Stimulated activated CD8-positive, alpha-beta memory T cell treated with anti-CD3 and anti-CD28 coated beads, Interleukin-15, amount 100 ng/mL, for 48 hours (primary cell): ENCODE measurements at regions not wholly inside any gene's neighbourhood (a gene's known extent, or its start where the extent isn't known, plus 50 kb on each side); places are given as distances from the start of the nearest gene placed in this dataset.
"Not testable (repeated sequence)": the region's sequence is repeated elsewhere in the genome, so short reads cannot be mapped to it uniquely, and the experiment has no call there.

Source experiments
- DNase-seq, 2 donors: peaks; one replicate each; pipeline ENCODE4 v3.0.0-alpha.2; 2020; ENCODE audit warnings: low read depth in 2 of 2

DNA sequence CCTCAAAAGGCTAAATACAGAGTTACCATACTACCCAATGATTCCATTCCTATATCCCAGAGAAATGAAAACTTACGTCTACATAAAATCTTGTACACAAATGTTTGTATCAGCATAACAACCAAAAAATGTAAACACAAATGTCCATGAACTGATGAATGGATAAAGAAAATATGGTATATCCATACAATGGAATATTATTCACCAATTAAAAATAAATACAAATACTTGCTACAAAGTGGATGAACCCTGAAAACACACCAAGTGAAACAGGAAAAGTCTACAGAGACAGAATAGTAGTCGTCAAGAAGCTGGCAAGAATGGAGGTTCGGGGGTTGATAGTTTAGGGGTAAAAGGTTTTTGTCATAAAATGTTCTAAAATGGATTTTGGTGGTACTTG lies 54.0 kb upstream of the ANKRD28 start:
- no peak for DNase-seq

- peak; percentile 41 for DNase-seq
Observed at GRCh38 chr3:15858547-15859506, 61.0 kb upstream of the ANKRD28 start.

DNA sequence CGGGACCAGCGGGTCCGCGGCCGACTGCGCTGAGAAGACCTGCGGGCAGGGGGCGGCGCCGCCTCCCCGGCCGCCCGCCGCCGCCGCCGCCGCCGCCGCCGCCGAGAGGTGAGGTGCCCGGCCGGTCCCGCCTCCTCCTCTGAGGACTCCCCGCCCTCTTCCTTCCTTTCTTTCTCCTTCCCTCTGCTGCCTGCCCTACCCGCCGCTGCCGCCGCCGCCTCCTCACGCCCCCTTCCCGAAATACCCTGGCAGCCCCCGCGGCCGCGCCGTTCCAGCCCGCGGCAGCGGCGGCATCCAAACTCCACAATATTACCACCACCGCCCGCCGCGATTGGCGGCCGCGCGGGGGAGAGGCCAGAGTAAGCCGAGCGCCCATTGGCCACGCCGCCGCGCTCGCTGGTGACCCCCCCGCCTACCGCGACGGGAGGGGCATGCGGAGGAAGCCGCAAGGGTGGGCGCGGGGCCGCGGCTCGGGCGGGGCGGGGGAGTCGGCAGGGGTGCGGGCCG lies 61.8 kb upstream of the ANKRD28 start:
- DNase-seq: peak; percentile 71 to 73

DNA sequence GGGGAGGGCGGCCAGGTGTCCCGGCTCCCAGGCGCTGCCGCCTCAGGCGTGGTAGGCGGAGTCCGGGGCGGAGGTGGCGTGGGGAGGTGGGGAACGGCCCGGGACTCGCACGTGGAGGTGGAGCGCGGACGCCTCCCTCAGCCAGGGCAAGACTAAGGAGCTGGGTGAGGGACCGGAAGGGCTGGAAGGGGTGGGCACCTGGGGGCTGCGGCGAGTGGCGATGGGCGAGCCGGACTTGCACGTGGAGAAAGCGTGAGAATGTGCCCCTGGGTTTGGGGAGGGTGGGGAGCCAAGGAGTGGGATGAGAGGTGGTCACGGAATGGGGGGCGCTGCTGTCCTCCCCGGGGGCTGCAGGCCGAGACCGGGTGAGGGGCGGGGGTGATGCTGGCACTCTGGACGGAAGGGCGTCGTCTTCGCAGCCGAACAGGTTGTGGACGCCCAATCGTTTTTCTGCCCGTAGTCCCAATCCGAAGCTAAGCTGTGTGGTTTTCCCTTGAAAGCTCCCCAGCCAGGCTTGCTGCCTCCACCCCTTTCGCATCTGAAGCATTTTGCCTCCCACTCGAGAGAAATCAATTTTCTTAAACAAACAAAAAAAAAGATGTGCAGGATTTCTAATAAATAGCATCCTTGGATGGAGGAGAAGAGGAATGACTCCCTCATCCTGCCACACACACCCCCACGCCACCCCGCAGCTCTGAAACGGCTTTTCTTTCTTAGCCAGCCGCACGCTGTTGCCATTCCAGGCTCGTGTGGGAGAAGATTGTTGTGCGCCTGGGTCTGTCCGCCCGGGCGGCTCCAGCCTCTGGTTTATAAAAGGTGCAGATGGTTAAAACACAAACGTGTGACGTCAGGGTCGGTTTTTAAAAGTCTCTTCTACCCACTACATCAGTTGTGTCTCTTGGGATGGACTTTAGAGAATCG lies 62.5 kb upstream of the ANKRD28 start:
- DNase-seq: no peak

- DNase-seq: no peak
Observed at GRCh38 chr3:15861163-15861562, 63.4 kb upstream of the ANKRD28 start.

DNA sequence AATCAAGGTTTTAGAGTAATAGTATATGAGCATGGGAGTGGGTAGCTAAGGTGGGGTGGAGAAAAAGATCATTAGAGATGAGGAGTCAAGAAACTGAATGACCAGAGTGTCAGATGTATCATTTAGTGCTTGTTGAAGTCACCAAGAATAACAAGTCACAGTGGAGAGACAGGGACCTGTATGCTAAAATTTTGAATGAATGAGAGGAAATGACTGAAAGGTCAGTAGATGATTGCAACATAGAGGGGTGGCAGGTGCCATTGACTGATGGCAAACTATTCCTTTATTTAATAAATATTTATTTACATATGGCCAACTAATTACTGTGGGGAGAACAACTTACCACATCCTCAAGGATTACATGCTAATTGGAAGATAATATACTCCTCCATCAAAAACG lies 75.0 kb upstream of the ANKRD28 start:
- no peak for DNase-seq

- DNase-seq: no peak
Observed at GRCh38 chr3:15873415-15873814, 75.6 kb upstream of the ANKRD28 start.

DNA sequence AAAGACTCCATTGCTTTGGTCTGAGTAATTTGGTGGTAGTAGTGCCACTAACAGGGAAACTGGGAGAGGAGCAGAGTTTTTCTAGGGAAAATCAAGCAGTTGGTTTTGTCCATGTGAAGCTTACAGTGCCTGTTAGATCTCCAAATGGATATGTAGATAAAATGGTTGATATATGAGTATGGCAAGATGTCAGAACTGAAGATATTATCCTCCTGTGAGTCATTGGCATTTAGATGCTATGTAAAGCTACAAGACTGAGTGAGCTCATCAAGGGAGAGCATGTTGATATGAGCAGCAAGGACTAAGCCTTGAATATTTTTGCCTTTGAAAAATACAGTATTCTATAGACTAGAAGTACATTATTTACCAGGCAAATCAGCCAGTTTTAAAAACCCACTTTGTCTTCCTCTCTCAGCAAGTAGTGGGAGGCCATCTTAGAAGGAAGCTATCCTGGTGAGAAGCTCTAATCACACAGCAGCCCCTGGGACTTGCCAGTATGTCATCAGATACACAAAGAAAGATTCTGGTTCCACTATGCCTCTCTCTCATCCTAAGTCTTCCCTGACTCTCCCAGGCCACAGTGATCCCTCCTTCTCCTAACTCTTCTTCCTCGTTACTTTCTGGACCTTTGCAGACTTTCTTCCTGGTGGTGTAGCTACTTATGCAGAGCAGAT lies 77.4 kb upstream of the ANKRD28 start:
- DNase-seq: no peak

DNA sequence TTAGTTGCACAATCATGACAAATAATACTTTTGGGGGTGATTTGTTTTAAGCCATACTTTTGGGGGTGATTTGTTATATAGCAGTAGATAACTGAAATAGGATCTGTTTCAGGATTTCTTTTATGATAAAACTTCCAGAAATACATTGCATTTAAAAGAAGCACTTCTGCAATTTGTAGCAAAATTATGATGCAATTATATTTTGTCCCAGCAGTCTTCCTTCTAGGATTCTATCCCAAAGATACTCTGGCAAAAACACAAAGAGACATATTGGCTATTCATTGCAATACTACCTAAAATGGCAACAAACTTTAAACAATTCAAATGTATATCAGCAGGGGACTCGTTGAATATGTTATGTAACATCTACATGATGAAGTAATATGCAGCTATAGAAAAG lies 78.9 kb upstream of the ANKRD28 start:
- DNase-seq: no peak

GRCh38 chr3:15877813-15878212 lies 80.0 kb upstream of the ANKRD28 start:
- DNase-seq: no peak

GRCh38 chr3:15879787-15880186 lies 82.0 kb upstream of the ANKRD28 start:
- DNase-seq: not testable (repeated sequence)

DNA sequence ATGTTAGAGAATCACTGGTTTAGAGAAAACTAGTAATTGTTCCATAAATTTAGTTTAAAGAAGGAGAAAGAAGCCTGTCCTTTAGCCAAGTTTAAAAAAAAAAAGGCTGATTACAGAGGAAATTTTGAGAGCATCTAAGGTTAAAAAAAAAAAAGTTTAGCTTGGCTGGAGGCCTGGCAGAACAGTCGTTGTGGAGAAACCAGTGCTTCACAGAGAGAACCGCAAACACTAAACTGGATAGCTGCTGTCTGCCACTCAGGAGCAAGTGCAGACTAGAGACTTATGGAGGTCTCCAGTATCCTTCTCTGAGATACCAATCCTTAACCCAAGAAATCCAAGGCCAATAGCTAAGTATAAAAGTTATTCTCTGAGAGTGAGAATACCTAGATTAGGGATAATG lies 84.8 kb upstream of the ANKRD28 start:
- no peak for DNase-seq

DNA sequence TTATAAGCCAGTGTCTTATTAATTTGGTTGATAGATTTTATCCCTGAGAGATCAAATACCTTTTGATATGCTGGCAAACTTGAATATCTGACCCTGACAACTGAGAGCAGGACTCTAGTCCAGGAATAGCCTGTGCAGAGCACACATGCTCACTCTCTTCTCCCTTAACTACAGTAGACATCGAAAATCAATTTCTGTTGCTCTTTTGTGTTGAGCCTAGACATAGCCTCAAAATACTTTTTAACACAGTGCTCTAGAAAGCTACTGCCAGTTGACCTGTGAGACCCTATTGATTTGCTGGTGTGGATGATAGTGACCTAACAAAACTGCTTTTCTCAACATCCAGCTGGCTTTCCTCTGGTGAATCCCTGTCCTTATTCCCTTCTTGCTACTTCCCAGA lies 86.4 kb upstream of the ANKRD28 start:
- no peak for DNase-seq

- DNase-seq: no peak
Observed at GRCh38 chr3:15886521-15886920, 88.7 kb upstream of the ANKRD28 start.

- DNase-seq: no peak
Observed at GRCh38 chr3:15887261-15887660, 89.5 kb upstream of the ANKRD28 start.

GRCh38 chr3:15889936-15890335 lies 92.2 kb upstream of the ANKRD28 start:
- no peak for DNase-seq

- DNase-seq: no peak
Observed at GRCh38 chr3:15892311-15893227, 94.8 kb upstream of the ANKRD28 start.

DNA sequence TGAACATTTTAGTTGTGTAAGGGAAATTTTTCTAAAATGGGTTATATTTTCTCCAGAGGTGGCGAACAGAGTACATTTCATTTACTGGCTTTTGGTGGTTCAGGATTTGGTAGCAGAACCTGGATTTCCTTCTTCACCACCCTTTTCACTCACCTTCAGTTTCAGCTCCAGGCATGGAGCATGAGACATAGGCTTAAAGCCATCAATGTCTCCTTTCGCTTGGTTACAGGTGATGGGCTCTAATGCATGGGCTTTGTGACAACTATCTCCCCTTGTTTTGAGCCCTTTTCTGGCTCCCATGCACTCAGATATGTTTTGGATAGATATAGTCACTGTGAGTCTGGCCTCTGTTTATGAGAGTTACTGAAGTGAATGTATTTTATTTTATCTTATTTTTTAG lies 96.6 kb upstream of the ANKRD28 start:
- no peak for DNase-seq

GRCh38 chr3:15896500-15896899 lies 98.7 kb upstream of the ANKRD28 start:
- DNase-seq: peak in 1 of 2 donors; percentile 1

GRCh38 chr3:15899388-15899787 lies 101.6 kb upstream of the ANKRD28 start:
- DNase-seq: no peak

GRCh38 chr3:15903164-15903563 lies 105.4 kb upstream of the ANKRD28 start:
- no peak for DNase-seq
